HCT116 (cell line): ENCODE measurements at regions not wholly inside any gene's neighbourhood (a gene's known extent, or its start where the extent isn't known, plus 50 kb on each side); places are given as distances from the start of the nearest gene placed in this dataset.

Experiments used
- ATAC-seq: fragments of 200-7000 bp; cut with Tn5 transposase; 2 replicates; pipeline ENCODE4 v1.9.1; 2020; ENCODE audit warnings: mild to moderate bottlenecking, moderate library complexity
- BruUV-seq: library from RNA; stranded (reverse); fragments of 400-500 nt; replicated peaks from 2 replicates; lab custom pipeline; 2021; lab: Mats Ljungman, UMichigan
- CTCF ChIA-PET: fragments of 300-600 bp; sonication (Branson Sonifier 250); formaldehyde crosslinking; loops from one replicate; lab custom pipeline; 2021; ENCODE audit warnings: antibody characterized with exemption; lab: Charles Lee
- POLR2A ChIA-PET: fragments of 300-600, 350-600 bp; sonication (Branson Sonifier 250); formaldehyde crosslinking; loops from one replicate; lab custom pipeline; 2021; ENCODE audit warnings: antibody characterized with exemption; lab: Charles Lee
- RAD21 ChIA-PET, 2 experiments: fragments of 300-600 bp; sonication (Branson Sonifier 250); formaldehyde crosslinking; loops; one replicate each; lab custom pipeline; 2023; ENCODE audit warnings: low total read pairs in 2 of 2; ENCODE audit not compliant: uncharacterized antibody in 2 of 2, unreplicated experiment in 2 of 2, low non-redundant PET in 1 of 2; lab: Charles Lee
- DNase-seq: peaks from one replicate; pipeline ENCODE4 v3.0.0-alpha.2; 2010; ENCODE audit warnings: low read depth, low spot score
- H2AFZ ChIP-seq: fragments of 200-600 bp; shearing (Covaris generic), sonication (generic); 2 replicates; pipeline ENCODE4 v1.6.1; 2017; ENCODE audit warnings: low read depth, mixed run types, mixed read lengths, antibody characterized with exemption, low read length; ENCODE audit not compliant: poor library complexity, severe bottlenecking
- H3K27ac ChIP-seq: 2 replicates; pipeline ENCODE4 v1.5.1; 2012; ENCODE audit warnings: low read depth, low read length
- H3K27me3 ChIP-seq: fragments of 200-600 bp; sonication (generic); 2 replicates; pipeline ENCODE4 v1.6.1; 2016; ENCODE audit warnings: mixed run types, low read length, mixed read lengths; ENCODE audit not compliant: insufficient read depth
- H3K36me3 ChIP-seq, 2 experiments: fragments of 200-500 bp in 1 of 2; fragments of 200-600 bp in 1 of 2; sonication (Bioruptor generic) in 1 of 2; sonication (generic) in 1 of 2; 2 replicates each; pipeline versions ENCODE4 v1.5.1 to v1.6.1; 2014 to 2016; ENCODE audit warnings: low read length in 2 of 2, inconsistent platforms in 1 of 2, mixed read lengths in 1 of 2, mixed run types in 1 of 2; ENCODE audit not compliant: insufficient read depth in 2 of 2, control insufficient read depth in 1 of 2
- H3K4me1 ChIP-seq, 2 experiments: fragments of 200-600 bp in 1 of 2; sonication (generic) in 1 of 2; 2 replicates each; pipeline versions ENCODE4 v1.5.1 to v1.6.1; 2012 to 2017; ENCODE audit warnings: low read length in 2 of 2, inconsistent platforms in 1 of 2, mild to moderate bottlenecking in 1 of 2, mixed read lengths in 1 of 2, mixed run types in 1 of 2, moderate library complexity in 1 of 2; ENCODE audit not compliant: insufficient read depth in 2 of 2, control insufficient read depth in 1 of 2
- H3K4me2 ChIP-seq: fragments of 200-600 bp; sonication (generic); 2 replicates; pipeline ENCODE4 v1.6.1; 2017; ENCODE audit warnings: mixed run types, low read length, mixed read lengths
- H3K4me3 ChIP-seq, 2 experiments: fragments of 200-600 bp in 1 of 2; sonication (generic) in 1 of 2; replicated peaks in 1 of 2; 2 replicates each; pipeline ENCODE4 v1.5.1; 2011 to 2016; ENCODE audit warnings: low read length in 2 of 2, control low read depth in 1 of 2, low read depth in 1 of 2, mild to moderate bottlenecking in 1 of 2, mixed read lengths in 1 of 2, mixed run types in 1 of 2
- H3K79me2 ChIP-seq: fragments of 200-600 bp; sonication (generic); 2 replicates; pipeline ENCODE4 v1.6.1; 2017; ENCODE audit warnings: mild to moderate bottlenecking, mixed run types, low read length, moderate library complexity, mixed read lengths; ENCODE audit not compliant: insufficient read depth
- H3K9ac ChIP-seq: fragments of 200-600 bp; sonication (generic); 2 replicates; pipeline ENCODE4 v1.6.1; 2016; ENCODE audit warnings: low read length, mixed read lengths
- H3K9me2 ChIP-seq: fragments of 200-600 bp; sonication (generic), shearing (Covaris generic); 2 replicates; pipeline ENCODE4 v1.6.1; 2017; ENCODE audit warnings: mixed run types, mild to moderate bottlenecking, moderate library complexity; ENCODE audit not compliant: insufficient read depth
- H3K9me3 ChIP-seq, 2 experiments: fragments of 200-500 bp in 1 of 2; fragments of 200-600 bp in 1 of 2; sonication (Bioruptor generic) in 1 of 2; sonication (generic) in 1 of 2; 2 replicates each; pipeline ENCODE4 v1.6.1; 2014 to 2017; ENCODE audit warnings: low read length in 2 of 2, mixed read lengths in 2 of 2, inconsistent platforms in 1 of 2, low read depth in 1 of 2, mild to moderate bottlenecking in 1 of 2, mixed run types in 1 of 2, moderate library complexity in 1 of 2; ENCODE audit not compliant: control insufficient read depth in 1 of 2, insufficient read depth in 1 of 2
- H4K20me1 ChIP-seq: fragments of 200-600 bp; sonication (generic), shearing (Covaris generic); 2 replicates; pipeline ENCODE4 v1.6.1; 2017; ENCODE audit warnings: mixed run types, mild to moderate bottlenecking, moderate library complexity; ENCODE audit not compliant: insufficient read depth
- CBX3 ChIP-seq: IDR thresholded peaks from 2 replicates; pipeline ENCODE4 v1.6.1; 2012; ENCODE audit warnings: low read depth
- CEBPB ChIP-seq: IDR thresholded peaks from 2 replicates; pipeline ENCODE4 v1.6.1; 2012; ENCODE audit warnings: low read depth
- EGR1 ChIP-seq: IDR thresholded peaks from 2 replicates; pipeline ENCODE4 v1.6.1; 2012; ENCODE audit warnings: low read depth
- ELF1 ChIP-seq: IDR thresholded peaks from 2 replicates; pipeline ENCODE4 v1.6.1; 2012; ENCODE audit warnings: low read depth, borderline replicate concordance
- EZH2 ChIP-seq: fragments of 200-600 bp; sonication (generic); IDR thresholded peaks from 2 replicates; pipeline ENCODE4 v1.6.1; 2017; ENCODE audit warnings: antibody characterized with exemption, mixed run types
- EZH2phosphoT487 ChIP-seq: fragments of 200-600 bp; IDR thresholded peaks from 2 replicates; pipeline ENCODE4 v1.6.1; 2018; ENCODE audit warnings: antibody characterized with exemption, borderline replicate concordance
- FOSL1 ChIP-seq: IDR thresholded peaks from 2 replicates; pipeline ENCODE4 v1.6.1; 2012; ENCODE audit warnings: low read depth
- JUND ChIP-seq: IDR thresholded peaks from 2 replicates; pipeline ENCODE4 v1.6.1; 2012
- POLR2AphosphoS5 ChIP-seq: IDR thresholded peaks from 2 replicates; pipeline ENCODE4 v1.6.1; 2011; ENCODE audit warnings: mild to moderate bottlenecking, low read depth, low read length, moderate library complexity
- RAD21 ChIP-seq: IDR thresholded peaks from 2 replicates; pipeline ENCODE4 v1.6.1; 2012; ENCODE audit warnings: low read depth, mild to moderate bottlenecking
- SP1 ChIP-seq: IDR thresholded peaks from 2 replicates; pipeline ENCODE4 v1.6.1; 2012; ENCODE audit warnings: low read depth
- TCF7L2 ChIP-seq: IDR thresholded peaks from 2 replicates; pipeline ENCODE4 v1.7.0; 2011; ENCODE audit warnings: borderline replicate concordance, inconsistent platforms; ENCODE audit not compliant: insufficient read depth, insufficient read length; ENCODE audit errors: extremely low read depth
- YY1 ChIP-seq: IDR thresholded peaks from 2 replicates; pipeline ENCODE4 v1.6.1; 2011; ENCODE audit warnings: low read length, low read depth, moderate library complexity, mild to moderate bottlenecking; ENCODE audit not compliant: insufficient replicate concordance; ENCODE audit errors: extremely low read depth
- ZFX ChIP-seq: fragments of 450-650 bp; IDR thresholded peaks from 2 replicates; pipeline ENCODE4 v1.6.1; 2017
- intact Hi-C: fragments of 100-400 bp; cut with micrococcal nuclease; formaldehyde crosslinking; loops from 2 replicates; pipeline ENCODE4 v1.10.0; 2022
- TF ChIP-seq, protein P1 (sequence below): IDR thresholded peaks from 2 replicates; pipeline ENCODE4 v1.6.1; 2011; ENCODE audit warnings: mild to moderate bottlenecking, low read length, moderate library complexity; ENCODE audit not compliant: insufficient replicate concordance; ENCODE audit errors: extremely low read depth
- TF ChIP-seq, protein P2 (sequence below): IDR thresholded peaks from 2 replicates; pipeline ENCODE4 v1.6.1; 2012
- TF ChIP-seq, protein P3 (sequence below): IDR thresholded peaks from 2 replicates; pipeline ENCODE4 v1.6.1; 2012

DNA sequence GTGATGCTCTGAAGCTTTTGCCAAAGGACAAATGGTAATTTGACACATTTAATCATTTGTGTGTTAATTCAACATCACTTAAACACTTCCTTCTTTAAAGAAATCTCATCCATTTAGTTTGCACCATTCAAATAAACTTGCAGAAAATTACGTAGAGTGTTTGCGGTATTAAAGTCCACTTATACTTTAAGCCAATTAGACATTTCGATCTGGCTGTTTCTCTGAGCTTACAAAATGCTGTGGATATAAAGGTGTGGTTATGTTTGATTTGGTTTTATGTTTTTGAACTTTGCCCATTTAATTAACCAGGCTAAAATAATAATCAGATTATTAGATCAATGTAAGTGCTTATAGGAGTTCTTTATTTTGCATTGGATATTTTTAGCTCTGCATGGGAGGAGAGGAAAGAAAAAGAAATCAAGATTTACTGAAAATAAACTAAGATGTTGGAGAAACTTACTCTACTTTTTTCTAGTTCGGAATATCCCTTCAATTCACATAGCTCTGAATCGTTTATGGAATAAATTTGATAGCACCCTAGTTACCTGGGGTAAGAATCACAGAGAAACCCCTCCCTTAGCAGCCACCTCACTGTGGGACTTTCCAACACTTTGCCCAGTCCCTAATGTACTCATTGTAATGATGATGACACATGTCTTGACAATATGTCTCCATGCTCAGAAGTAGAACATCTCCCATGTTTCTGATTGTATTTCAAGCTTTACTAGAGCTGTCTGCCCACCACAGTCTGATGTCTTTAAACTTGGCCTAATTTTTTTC, 268.0 kb downstream of the BTG1 start:
- H3K4me3 ChIP-seq: no peak overlapping the region
- ATAC-seq: no peak
- H3K79me2 ChIP-seq: no peaks in the 10 kb centered on the region
- intact Hi-C loops: no loop called here
- no peaks in the 10 kb centered on the region for H4K20me1 ChIP-seq
- H3K9me2 ChIP-seq: no peaks in the 10 kb centered on the region
- H3K4me1 ChIP-seq: no peaks in the 10 kb centered on the region
- H3K27me3 ChIP-seq: no peaks in the 10 kb centered on the region
- no peaks in the 10 kb centered on the region for H3K9me3 ChIP-seq
- no peak overlapping the region for H3K27ac ChIP-seq
- no peak overlapping the region for H3K4me2 ChIP-seq
- TF ChIP-seq CEBPB (no peak), ELF1 (no peak), YY1 (no peak), JUND (no peak), TCF7L2 (no peak), EZH2 (no peak), EGR1 (no peak), SP1 (no peak), ZFX (no peak), CBX3 (no peak), RAD21 (no peak), FOSL1 (no peak), EZH2phosphoT487 (no peak), POLR2AphosphoS5 (no peak)
- TF ChIP-seq, protein P1, sequence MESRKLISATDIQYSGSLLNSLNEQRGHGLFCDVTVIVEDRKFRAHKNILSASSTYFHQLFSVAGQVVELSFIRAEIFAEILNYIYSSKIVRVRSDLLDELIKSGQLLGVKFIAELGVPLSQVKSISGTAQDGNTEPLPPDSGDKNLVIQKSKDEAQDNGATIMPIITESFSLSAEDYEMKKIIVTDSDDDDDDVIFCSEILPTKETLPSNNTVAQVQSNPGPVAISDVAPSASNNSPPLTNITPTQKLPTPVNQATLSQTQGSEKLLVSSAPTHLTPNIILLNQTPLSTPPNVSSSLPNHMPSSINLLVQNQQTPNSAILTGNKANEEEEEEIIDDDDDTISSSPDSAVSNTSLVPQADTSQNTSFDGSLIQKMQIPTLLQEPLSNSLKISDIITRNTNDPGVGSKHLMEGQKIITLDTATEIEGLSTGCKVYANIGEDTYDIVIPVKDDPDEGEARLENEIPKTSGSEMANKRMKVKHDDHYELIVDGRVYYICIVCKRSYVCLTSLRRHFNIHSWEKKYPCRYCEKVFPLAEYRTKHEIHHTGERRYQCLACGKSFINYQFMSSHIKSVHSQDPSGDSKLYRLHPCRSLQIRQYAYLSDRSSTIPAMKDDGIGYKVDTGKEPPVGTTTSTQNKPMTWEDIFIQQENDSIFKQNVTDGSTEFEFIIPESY: no peak
- TF ChIP-seq, protein P2, sequence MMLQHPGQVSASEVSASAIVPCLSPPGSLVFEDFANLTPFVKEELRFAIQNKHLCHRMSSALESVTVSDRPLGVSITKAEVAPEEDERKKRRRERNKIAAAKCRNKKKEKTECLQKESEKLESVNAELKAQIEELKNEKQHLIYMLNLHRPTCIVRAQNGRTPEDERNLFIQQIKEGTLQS: no peak
- TF ChIP-seq, protein P3, sequence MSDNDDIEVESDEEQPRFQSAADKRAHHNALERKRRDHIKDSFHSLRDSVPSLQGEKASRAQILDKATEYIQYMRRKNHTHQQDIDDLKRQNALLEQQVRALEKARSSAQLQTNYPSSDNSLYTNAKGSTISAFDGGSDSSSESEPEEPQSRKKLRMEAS: no peak
- TF ChIP-seq, all 23 proteins: peak for 0
- ChIA-PET POLR2A (no interaction called here), CTCF (no interaction called here), RAD21 (interaction anchor here in 1 of 2 experiments (0.5 kb wide), 1 partner anchor 66 kb away, joined by 5 read pairs; no protein-coding TSS in a partner anchor)
- no TSS peak for BruUV-seq
- no peak overlapping the region for H2AFZ ChIP-seq
- no peaks in the 10 kb centered on the region for H3K36me3 ChIP-seq
- no peak overlapping the region for H3K9ac ChIP-seq
- no peak for DNase-seq
